GM23248 (cell line): ENCODE measurements at regions not wholly inside any gene's neighbourhood (a gene's known extent, or its start where the extent isn't known, plus 50 kb on each side); places are given as distances from the start of the nearest gene placed in this dataset.

Experiments used
- DNase-seq: peaks from one replicate; pipeline ENCODE4 v3.0.0-alpha.2; 2015
- H2AFZ ChIP-seq: fragments of 200-600 bp; sonication (generic); 2 replicates; pipeline ENCODE4 v1.6.1; 2016; ENCODE audit warnings: antibody characterized with exemption
- H3F3A ChIP-seq: fragments of 200-600 bp; sonication (generic); 2 replicates; pipeline ENCODE4 v1.6.1; 2016; ENCODE audit warnings: mild to moderate bottlenecking, antibody characterized with exemption, mixed run types; ENCODE audit not compliant: insufficient read depth
- H3K27ac ChIP-seq: fragments of 200-600 bp; sonication (generic); 2 replicates; pipeline ENCODE4 v1.5.1; 2016; ENCODE audit warnings: mild to moderate bottlenecking
- H3K27me3 ChIP-seq: fragments of 200-600 bp; sonication (generic); replicated peaks from 2 replicates; pipeline ENCODE4 v1.6.1; 2016; ENCODE audit warnings: mild to moderate bottlenecking; ENCODE audit not compliant: insufficient read depth
- H3K36me3 ChIP-seq: fragments of 200-600 bp; sonication (generic); 2 replicates; pipeline ENCODE4 v1.6.1; 2016; ENCODE audit warnings: low read depth, mild to moderate bottlenecking
- H3K4me1 ChIP-seq: fragments of 200-600 bp; sonication (generic); 2 replicates; pipeline ENCODE4 v1.6.1; 2016; ENCODE audit warnings: mild to moderate bottlenecking; ENCODE audit not compliant: insufficient read depth
- H3K4me2 ChIP-seq: fragments of 200-600 bp; sonication (generic); one replicate; pipeline ENCODE4 v1.6.1; 2016; ENCODE audit warnings: mild to moderate bottlenecking; ENCODE audit not compliant: unreplicated experiment
- H3K4me3 ChIP-seq: fragments of 200-600 bp; sonication (generic); 2 replicates; pipeline ENCODE4 v1.5.1; 2016; ENCODE audit warnings: mild to moderate bottlenecking
- H3K79me2 ChIP-seq: fragments of 200-600 bp; sonication (generic); 2 replicates; pipeline ENCODE4 v1.6.1; 2016; ENCODE audit warnings: mild to moderate bottlenecking; ENCODE audit not compliant: insufficient read depth
- H3K9ac ChIP-seq: fragments of 200-600 bp; sonication (generic); 2 replicates; pipeline ENCODE4 v1.6.1; 2016; ENCODE audit warnings: mild to moderate bottlenecking
- H3K9me2 ChIP-seq: fragments of 200-600 bp; sonication (generic); 2 replicates; pipeline ENCODE4 v1.6.1; 2016; ENCODE audit warnings: mixed run types, mild to moderate bottlenecking, moderate library complexity; ENCODE audit not compliant: insufficient read depth
- H3K9me3 ChIP-seq: fragments of 200-600 bp; sonication (generic); one replicate; pipeline ENCODE4 v1.6.1; 2017; ENCODE audit warnings: low read depth
- H4K20me1 ChIP-seq: fragments of 200-600 bp; sonication (generic); 2 replicates; pipeline ENCODE4 v1.6.0; 2016; ENCODE audit not compliant: insufficient read depth
- EZH2 ChIP-seq: fragments of 200-600 bp; sonication (generic); IDR thresholded peaks from 2 replicates; pipeline ENCODE4 v1.6.1; 2018; ENCODE audit warnings: antibody characterized with exemption, mild to moderate bottlenecking; ENCODE audit not compliant: insufficient read depth, poor library complexity, severe bottlenecking
- EZH2phosphoT487 ChIP-seq: fragments of 200-600 bp; sonication (generic); IDR thresholded peaks from 2 replicates; pipeline ENCODE4 v1.6.1; 2018; ENCODE audit warnings: antibody characterized with exemption, moderate library complexity, mild to moderate bottlenecking, low read depth; ENCODE audit not compliant: insufficient read depth
- WGBS, 2 experiments: methylation state at CpG; one replicate each; pipeline ENCODE4 v1.1.6; 2015 to 2017; ENCODE audit warnings: low lambda C conversion rate in 2 of 2, low coverage in 1 of 2; ENCODE audit errors: missing lambda C conversion rate in 2 of 2; 5-methylcytosine and 5-hydroxymethylcytosine counted together
- in situ Hi-C: fragments of 300-500 bp; cut with MboI; formaldehyde crosslinking; loops from 2 replicates; pipeline ENCODE4 v1.15.0; 2020

- Histone ChIP-seq H2AFZ (peak overlapping the region; percentile 86), H3K27ac (no peak overlapping the region), H3K4me1 (peaks cover 9% of the 10 kb centered on the region), H3K4me3 (peak overlapping the region; percentile 4), H3K9me2 (no peaks in the 10 kb centered on the region), H3K36me3 (no peaks in the 10 kb centered on the region), H3K27me3 (no peaks in the 10 kb centered on the region), H3K79me2 (no peaks in the 10 kb centered on the region), H4K20me1 (no peaks in the 10 kb centered on the region), H3K4me2 (peak overlapping the region; percentile 45), H3K9me3 (no peaks in the 10 kb centered on the region), H3K9ac (peak overlapping the region; percentile 2; the same call in 1 of the 2 replicates), H3F3A (no peaks in the 10 kb centered on the region)
- in situ Hi-C loops, result loop anchor here (25.0 kb wide), 1 partner anchor 270 kb away; no protein-coding TSS in a partner anchor
- TF ChIP-seq EZH2, result no peak
- no peak for TF ChIP-seq EZH2phosphoT487
- DNase-seq, result no peak
- WGBS, 2 experiments, result 10 to 16% methylated on average over 3 of the region's 3 CpGs
Observed at GRCh38 chr4:107392380-107392779, 327.7 kb downstream of the PAPSS1 start.

GRCh38 chr4:107391630-107392028, 328.4 kb downstream of the PAPSS1 start:
- no peak overlapping the region for H3K4me2 ChIP-seq
- no peak overlapping the region for H3K4me3 ChIP-seq
- H3K27ac ChIP-seq, result no peak overlapping the region
- H3K9ac ChIP-seq, result no peak overlapping the region
- no peaks in the 10 kb centered on the region for H4K20me1 ChIP-seq
- H3K79me2 ChIP-seq, result no peaks in the 10 kb centered on the region
- no peaks in the 10 kb centered on the region for H3K9me2 ChIP-seq
- peaks cover 9% of the 10 kb centered on the region for H3K4me1 ChIP-seq
- no peaks in the 10 kb centered on the region for H3K27me3 ChIP-seq
- DNase-seq, result peak; percentile 20
- 47 to 49% methylated on average over 3 of the region's 3 CpGs for WGBS, 2 experiments
- 0 out of 2 replicates have a peak overlapping the region, but pooled peaks have one; percentile 86 for H2AFZ ChIP-seq
- H3K36me3 ChIP-seq, result no peaks in the 10 kb centered on the region
- H3K9me3 ChIP-seq, result no peaks in the 10 kb centered on the region
- TF ChIP-seq EZH2phosphoT487 (no peak), EZH2 (no peak)
- in situ Hi-C loops, result loop anchor here (25.0 kb wide), 1 partner anchor 271 kb away; no protein-coding TSS in a partner anchor
- no peaks in the 10 kb centered on the region for H3F3A ChIP-seq

- H3K9ac ChIP-seq, result no peak overlapping the region
- H3K9me3 ChIP-seq, result no peaks in the 10 kb centered on the region
- TF ChIP-seq EZH2phosphoT487 (no peak), EZH2 (no peak)
- no peak overlapping the region for H2AFZ ChIP-seq
- H3K27me3 ChIP-seq, result no peaks in the 10 kb centered on the region
- H3K4me3 ChIP-seq, result no peak overlapping the region
- peaks cover 9% of the 10 kb centered on the region for H3K4me1 ChIP-seq
- H4K20me1 ChIP-seq, result no peaks in the 10 kb centered on the region
- H3K4me2 ChIP-seq, result no peak overlapping the region
- DNase-seq, result no peak
- H3F3A ChIP-seq, result no peaks in the 10 kb centered on the region
- H3K79me2 ChIP-seq, result no peaks in the 10 kb centered on the region
- H3K9me2 ChIP-seq, result no peaks in the 10 kb centered on the region
- no peaks in the 10 kb centered on the region for H3K36me3 ChIP-seq
- WGBS, 2 experiments, result 86 to 88% methylated on average over 2 of the region's 2 CpGs
- H3K27ac ChIP-seq, result no peak overlapping the region
- in situ Hi-C loops, result loop anchor here (25.0 kb wide), 1 partner anchor 271 kb away; no protein-coding TSS in a partner anchor
Observed at GRCh38 chr4:107391009-107391629, 328.9 kb downstream of the PAPSS1 start.

GRCh38 chr4:107389965-107390364, 330.1 kb downstream of the PAPSS1 start:
- H3K9ac ChIP-seq, result no peak overlapping the region
- DNase-seq, result no peak
- H2AFZ ChIP-seq, result no peak overlapping the region
- no peak overlapping the region for H3K27ac ChIP-seq
- peaks cover 9% of the 10 kb centered on the region for H3K4me1 ChIP-seq
- in situ Hi-C loops, result loop anchor here (25.0 kb wide), 1 partner anchor 272 kb away; no protein-coding TSS in a partner anchor
- H3K27me3 ChIP-seq, result no peaks in the 10 kb centered on the region
- H3K9me2 ChIP-seq, result no peaks in the 10 kb centered on the region
- H3K36me3 ChIP-seq, result no peaks in the 10 kb centered on the region
- no peak overlapping the region for H3K4me3 ChIP-seq
- no peaks in the 10 kb centered on the region for H3F3A ChIP-seq
- no peaks in the 10 kb centered on the region for H3K79me2 ChIP-seq
- H4K20me1 ChIP-seq, result no peaks in the 10 kb centered on the region
- H3K9me3 ChIP-seq, result no peaks in the 10 kb centered on the region
- no peak overlapping the region for H3K4me2 ChIP-seq
- no peak for TF ChIP-seq EZH2
- TF ChIP-seq EZH2phosphoT487, result no peak
